ENCODE measurements at regions not wholly inside any gene's neighbourhood (a gene's known extent, or its start where the extent isn't known, plus 50 kb on each side); places are given as distances from the start of the nearest gene placed in this dataset.

DNA sequence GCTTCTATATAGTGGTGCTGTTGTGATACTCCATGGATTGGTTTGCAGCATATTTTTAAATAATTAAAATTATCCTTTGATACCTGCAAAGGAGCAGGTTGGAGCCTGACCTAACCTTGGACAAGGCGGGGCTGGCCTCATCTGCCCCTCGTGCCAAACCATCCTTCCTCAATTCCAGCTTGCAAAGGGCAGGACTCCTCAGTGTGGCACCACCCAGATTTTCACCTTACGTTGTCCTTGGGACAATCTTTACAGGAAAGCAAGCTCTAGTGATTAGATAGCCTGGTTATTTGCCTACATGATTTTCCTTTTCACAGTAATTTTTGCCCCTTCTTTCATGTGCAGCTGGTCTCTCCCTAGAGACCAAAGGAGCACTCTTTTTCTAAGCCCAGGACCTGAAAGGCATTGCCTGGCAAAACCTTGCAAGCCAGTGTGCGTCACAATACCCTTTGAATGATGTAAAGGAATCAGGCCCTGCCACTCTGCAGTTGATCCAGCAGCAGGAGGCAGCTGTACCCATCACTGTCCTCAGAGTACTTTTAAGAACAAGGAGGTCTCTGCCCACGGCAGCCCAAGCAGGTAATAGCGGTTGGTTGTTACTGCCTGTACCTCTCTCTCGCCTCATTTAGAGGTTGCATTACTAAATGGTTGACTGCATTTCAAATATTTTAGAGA lies 99.4 kb downstream of the ADSS2 start:
- no peak for DNase-seq

- DNase-seq: no peak
Observed at GRCh38 chr1:244353551-244354091, 98.1 kb downstream of the ADSS2 start.

- no peak for DNase-seq
Observed at GRCh38 chr1:244354810-244355278, 96.9 kb downstream of the ADSS2 start.

DNA sequence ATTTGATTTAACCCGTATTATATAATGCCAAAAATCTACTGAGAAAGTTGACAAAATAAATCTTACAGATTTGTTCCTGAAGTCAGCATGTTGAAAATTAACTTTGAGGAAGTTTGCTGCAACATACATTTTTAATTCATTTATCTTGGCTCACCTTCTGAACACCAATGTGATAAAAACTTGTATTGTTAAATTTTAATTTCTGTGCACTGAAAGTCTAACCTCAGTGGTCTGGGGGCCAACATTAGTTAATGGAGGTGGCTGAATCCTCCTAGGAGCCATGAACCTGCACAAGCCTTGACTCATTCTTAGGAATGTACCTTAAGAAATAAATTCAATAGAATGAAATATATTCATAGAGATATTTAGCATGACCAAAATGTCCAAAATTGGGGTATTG lies 95.3 kb downstream of the ADSS2 start:
- DNase-seq: no peak

Data from NCI-H2171 treated with DMSO at 0.1 percent for 48 hours (cell line).